Stimulated activated CD4-positive, alpha-beta T cell treated with anti-CD3 and anti-CD28 coated beads, TNF-alpha, amount 100 ng/mL, for 24 hours (primary cell): ENCODE measurements at regions not wholly inside any gene's neighbourhood (a gene's known extent, or its start where the extent isn't known, plus 50 kb on each side); places are given as distances from the start of the nearest gene placed in this dataset.

Source experiments
- DNase-seq, 3 experiments: peaks; one replicate each; pipeline ENCODE4 v3.0.0-alpha.2; 2020; ENCODE audit warnings: low read depth in 3 of 3

- no peak for DNase-seq
Measured at GRCh38 chr2:21281791-21282514, 158.2 kb downstream of the TDRD15 start.

DNA sequence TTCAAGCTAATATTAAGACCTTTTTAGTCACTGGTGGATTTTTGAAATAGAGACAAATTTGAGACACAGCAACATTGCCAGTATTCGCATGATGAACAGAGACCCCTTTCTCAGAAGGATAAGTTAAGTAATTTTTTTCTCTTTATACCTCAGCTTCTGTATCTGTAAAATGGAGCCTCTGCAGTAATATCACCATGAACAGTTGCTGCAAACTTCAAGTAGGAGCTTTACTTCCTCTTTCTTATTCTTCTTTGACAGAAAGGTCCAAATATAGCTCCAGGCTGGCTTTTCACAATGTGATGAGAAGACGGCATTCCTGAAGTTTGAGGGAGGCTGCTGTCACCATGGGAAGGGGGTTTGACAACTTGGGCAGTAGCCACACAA, 158.7 kb downstream of the TDRD15 start:
- no peak for DNase-seq

DNA sequence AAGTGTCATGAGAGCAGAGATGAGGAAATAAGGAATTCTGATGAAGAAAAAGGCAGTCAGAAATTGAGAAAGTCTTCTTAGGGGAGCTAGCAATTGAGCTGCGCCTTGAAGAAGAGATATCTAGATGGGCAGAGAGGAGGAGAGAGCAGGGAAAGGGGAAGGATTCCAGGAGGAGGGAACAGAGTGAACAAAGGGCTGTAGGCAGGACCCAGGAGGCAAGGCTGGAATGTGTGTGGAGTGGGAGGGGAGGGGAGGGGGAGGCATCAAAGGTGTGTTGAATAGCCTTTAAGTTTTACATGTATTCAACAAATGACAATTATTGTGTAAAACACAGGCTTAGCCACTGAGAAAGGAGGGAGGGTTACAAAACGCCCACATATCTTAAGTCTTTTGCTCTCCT, 164.5 kb downstream of the TDRD15 start:
- no peak for DNase-seq

- no peak for DNase-seq
Measured at GRCh38 chr2:21288739-21289520, 165.2 kb downstream of the TDRD15 start.

- DNase-seq, result no peak
Measured at GRCh38 chr2:21289551-21289950, 165.8 kb downstream of the TDRD15 start.

DNA sequence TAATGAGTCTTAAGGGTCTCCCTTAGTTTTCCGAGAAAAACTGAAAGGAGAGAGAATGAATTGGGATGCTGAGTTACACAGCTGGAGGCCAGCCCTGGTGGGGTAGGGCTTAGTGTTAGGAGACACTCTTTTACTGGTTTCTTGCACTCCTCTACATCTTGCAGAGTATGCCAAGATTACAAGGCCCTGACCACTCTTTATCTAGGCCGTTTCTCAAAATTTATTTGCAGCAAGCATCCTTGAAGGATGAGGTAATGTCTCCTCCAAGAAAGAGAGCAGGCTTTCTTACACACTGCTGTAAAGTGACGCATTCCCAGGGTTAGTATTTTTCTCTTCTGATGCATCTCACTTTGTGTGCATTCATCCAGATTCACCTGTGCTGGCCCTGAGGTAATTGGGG, 166.2 kb downstream of the TDRD15 start:
- no peak for DNase-seq

DNA sequence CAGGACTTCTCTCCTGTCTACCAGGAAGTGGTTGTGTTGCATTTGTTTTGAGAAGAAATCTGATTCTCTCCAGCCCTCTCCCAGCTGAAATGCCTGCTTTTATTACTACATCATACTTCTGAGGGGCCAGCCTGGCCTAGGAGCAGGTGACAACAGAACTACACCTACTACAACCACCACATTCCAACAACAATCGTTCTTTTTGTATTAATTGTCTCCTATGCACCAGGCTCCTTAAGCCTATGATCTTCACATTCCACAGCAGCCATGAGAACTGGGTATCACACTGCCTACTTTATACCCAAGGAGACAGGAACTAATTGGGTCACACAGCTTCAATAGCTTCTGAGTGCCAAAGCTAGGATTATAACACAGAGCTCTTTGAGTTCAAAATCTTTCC, 167.7 kb downstream of the TDRD15 start:
- DNase-seq, result no peak

GRCh38 chr2:21294446-21294845, 170.7 kb downstream of the TDRD15 start:
- DNase-seq, result no peak

DNA sequence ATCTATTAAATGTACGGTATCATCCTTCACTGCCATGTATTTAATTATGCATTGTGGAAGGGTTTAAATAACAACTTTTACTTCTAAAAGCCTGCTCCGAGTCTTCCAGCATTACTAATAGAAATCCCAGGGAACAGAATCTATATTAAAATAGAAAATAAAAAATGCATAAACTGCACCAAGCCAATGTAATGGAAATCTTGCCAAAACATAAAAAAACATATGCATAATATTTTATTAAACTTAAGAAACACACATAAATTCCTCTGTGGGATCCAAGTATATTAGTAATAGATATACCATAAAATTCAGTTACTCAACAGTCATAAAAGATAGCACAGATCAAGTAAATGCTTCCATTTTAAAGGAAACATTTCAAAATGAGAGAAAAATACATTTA, 175.6 kb downstream of the TDRD15 start:
- DNase-seq, result no peak

DNA sequence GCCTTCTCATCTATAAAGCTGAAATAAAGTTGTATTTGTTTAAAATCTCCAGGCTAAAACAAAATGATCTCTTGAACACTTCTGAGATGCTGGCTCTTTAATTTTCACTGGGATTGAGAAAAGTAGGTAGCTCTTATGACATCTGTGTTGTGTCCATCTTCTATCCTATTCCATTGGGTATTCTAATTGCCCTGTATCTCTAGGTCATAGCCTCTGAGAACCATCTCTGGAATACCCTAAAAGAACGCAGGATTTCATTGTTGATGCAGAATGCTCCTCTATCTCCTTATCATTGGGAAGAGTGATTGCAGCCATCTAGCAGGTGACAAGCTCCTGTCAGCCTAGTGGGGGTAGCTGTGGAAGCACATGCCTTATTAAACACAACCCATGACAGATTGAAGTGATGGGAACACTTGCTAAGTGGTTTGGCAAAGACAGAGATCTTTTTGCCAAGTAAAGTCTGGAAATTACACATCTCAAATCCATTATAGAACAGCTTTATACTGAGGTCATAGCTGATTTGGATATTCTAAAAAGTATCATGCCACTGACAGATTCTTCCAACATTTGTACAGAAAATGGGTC, 178.2 kb downstream of the TDRD15 start:
- no peak for DNase-seq

- DNase-seq, result no peak
Measured at GRCh38 chr2:21303876-21304275, 180.1 kb downstream of the TDRD15 start.

DNA sequence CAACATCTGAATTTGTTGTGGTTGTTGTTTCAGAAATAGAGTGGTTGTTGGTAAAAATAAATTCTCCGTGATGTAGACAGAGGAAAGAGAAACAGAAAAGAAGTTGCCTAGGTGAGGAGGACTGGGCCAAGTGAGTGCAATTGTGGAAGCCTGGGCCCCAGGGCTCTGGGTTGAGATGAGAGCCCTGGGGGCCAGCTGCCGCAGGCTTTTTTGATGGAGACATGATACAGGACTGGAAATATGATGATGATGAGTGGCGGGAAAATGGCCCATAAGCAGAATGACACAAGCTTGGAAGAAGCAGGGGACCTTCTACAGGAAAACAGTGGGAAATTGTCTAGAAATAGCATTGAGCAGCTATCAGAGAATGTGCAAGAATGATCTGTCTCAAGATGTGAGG, 181.8 kb downstream of the TDRD15 start:
- DNase-seq, result no peak

- no peak for DNase-seq
Measured at GRCh38 chr2:21306235-21306634, 182.5 kb downstream of the TDRD15 start.

GRCh38 chr2:21307037-21307436, 183.3 kb downstream of the TDRD15 start:
- DNase-seq, result no peak

GRCh38 chr2:21310493-21310892, 186.7 kb downstream of the TDRD15 start:
- DNase-seq, result no peak

DNA sequence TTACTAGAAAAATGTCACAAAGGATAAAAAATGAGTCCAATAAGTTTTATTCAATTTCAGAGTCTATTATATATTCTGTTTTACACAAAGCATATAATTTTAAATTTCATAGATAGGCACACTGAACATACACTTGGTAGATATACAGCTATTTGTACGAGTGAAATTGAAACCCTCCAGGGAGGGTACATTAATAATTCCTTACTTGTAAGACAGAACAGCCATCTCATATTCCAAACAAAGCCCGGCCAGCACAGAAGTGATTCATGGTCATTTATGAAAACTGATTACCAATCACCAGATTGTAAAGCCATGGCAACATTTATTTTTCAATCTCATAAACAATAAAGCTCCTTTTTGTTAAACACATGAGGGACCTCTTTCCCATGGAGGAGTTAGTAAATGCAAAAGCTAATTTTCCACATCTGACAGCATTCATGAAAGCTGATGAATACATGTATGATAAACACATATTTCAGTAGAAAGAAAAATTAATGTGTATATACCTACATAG, 190.6 kb downstream of the TDRD15 start:
- no peak for DNase-seq

GRCh38 chr2:21317131-21317530, 193.4 kb downstream of the TDRD15 start:
- DNase-seq, result peak in 1 of 3 experiments; percentile 4

- DNase-seq, result no peak
Measured at GRCh38 chr2:21318263-21318662, 194.5 kb downstream of the TDRD15 start.

GRCh38 chr2:21326152-21326551, 202.4 kb downstream of the TDRD15 start:
- DNase-seq, result no peak

DNA sequence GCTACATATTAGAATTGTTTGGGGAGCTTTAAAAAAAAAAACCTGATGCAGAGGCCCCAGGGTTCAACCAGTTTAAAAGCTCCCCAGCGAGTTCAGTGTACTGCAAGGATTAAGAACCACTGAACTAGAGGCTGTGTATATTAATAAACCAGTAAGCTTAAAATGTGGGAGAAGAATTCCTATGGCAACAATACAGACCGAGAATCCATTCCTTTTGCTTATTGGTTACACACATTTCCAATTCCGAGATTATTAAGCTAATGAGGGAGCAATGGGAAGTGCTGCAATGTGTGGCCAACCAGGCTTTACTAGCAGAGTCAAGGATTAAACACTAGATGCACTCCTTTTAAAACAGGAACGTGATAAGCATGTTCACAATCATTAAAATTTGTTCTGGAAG, 204.4 kb downstream of the TDRD15 start:
- DNase-seq, result no peak

GRCh38 chr2:21330786-21331391, 207.1 kb downstream of the TDRD15 start:
- DNase-seq, result no peak

- DNase-seq, result no peak
Measured at GRCh38 chr2:21331625-21332370, 208.0 kb downstream of the TDRD15 start.
